HG02970 (cell line): ENCODE measurements at regions not wholly inside any gene's neighbourhood (a gene's known extent, or its start where the extent isn't known, plus 50 kb on each side); places are given as distances from the start of the nearest gene placed in this dataset.
"Not testable (repeated sequence)": the region's sequence is repeated elsewhere in the genome, so short reads cannot be mapped to it uniquely, and the experiment has no call there.

Source experiments
- ATAC-seq: cut with Tn5 transposase; IDR thresholded peaks from one replicate; pipeline ENCODE4 v1.9.1; 2021; ENCODE audit warnings: mild to moderate bottlenecking, moderate library complexity, moderate number of reproducible peaks; ENCODE audit not compliant: unreplicated experiment, low FRiP score

DNA sequence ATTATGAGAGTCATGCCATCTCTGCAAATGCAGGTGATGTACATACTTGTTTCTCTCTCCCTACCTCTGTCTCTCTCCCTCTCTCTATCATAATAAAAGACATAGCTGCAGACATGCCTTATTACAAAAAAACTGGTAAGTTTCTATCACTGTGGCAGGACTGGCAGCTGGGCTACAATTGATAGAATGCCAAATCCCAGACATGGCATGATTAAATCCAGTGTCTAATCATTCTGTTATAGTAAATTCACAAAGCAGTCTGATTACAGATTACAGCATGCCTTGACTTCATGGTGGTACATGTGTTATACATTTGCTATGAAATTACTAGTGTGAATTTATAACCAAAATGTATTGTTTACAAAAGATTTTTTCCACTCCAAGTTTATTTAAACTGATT is 854.7 kb downstream of the TMTC2 start:
- no peak for ATAC-seq

GRCh38 chr12:83538361-83538965 is 851.8 kb downstream of the TMTC2 start:
- ATAC-seq: no peak

DNA sequence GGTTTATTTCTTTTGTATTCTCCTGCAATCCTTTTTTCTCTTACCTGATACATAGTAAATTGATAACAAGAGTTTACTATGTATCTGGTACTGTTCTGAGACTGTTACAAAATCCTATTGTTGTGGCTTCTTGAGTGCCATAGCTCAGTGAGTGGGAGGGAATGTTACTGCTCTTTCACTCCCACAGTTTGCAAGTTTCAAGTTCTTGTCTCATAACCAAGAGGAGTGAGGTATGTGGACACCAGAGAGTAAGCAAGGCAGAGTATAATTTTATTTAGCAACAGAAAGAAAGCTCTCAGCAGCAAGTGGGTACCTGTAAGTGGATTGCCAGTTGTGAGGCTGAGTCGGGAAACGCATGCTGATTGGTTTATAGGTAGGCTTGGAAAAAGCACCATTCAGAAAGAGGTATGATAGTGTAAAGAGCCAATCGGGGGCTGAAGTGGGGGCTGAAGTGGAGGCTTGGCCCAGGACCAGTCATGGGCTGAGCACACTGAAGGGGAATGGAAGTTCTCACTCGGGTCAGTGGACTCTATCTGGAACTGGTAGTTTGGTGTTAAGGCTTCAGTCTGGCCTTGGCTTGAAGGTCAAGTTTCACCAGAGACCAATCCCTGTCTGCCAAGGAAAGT is 850.8 kb downstream of the TMTC2 start:
- ATAC-seq: no peak

GRCh38 chr12:83536496-83536895 is 849.8 kb downstream of the TMTC2 start:
- ATAC-seq: no peak

DNA sequence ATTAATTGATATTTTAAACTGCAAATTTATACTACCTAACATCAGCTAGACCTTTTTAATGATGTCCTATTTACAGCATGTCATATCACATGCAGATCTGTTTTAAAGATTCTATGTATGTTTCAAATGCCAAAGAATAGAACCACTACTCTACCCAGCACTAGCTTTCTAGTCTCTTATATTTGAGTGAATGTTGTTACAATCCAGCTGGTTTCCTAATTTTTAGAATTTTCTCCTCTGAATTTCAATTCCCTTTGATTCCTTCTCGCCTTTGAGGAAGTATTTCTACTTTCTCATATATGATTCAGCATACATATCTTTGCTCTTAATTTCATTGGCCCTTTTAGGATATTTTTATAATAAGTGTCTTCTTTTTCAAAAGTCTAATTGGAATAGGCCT is 841.9 kb downstream of the TMTC2 start:
- ATAC-seq: no peak

DNA sequence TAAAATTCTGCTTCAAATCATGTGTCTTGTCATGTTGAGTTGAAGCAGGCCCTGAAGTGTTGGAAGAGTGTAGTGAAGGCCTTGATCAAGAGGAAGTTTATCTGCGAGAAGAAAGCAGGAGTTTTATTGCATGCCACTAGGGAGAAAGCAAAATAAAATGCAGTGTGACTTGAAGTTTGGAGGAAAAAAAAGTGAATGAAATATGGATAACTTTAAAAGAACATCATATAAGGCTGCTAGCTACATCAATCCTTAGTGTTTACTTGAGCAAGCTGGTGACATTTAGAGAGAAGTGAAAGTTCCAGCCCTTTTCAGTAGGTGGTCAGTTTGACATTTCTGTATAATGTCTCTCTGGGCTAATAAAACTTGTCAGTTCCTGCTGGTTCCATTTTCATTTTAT is 841.1 kb downstream of the TMTC2 start:
- ATAC-seq: no peak

GRCh38 chr12:83515306-83516026 is 828.8 kb downstream of the TMTC2 start:
- ATAC-seq: no peak

DNA sequence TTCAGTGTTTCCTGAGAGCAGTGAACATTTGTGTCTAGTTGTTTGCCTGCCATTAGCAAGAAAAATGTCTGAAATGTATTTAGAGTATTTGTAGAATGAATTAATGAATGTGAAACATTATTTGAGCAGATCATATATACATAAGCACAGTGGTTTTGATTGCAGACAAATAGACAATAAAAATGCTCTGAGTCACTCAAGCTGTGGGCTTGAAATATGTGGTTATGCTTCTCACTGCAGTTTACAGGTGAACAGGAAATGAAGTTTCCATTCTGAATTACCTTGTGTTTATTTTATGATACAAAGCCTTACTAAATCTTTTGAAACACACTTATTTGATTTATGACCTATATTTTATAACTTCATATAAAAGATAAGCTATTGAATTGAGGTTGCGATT is 827.7 kb downstream of the TMTC2 start:
- no peak for ATAC-seq

GRCh38 chr12:83506841-83507240 is 820.1 kb downstream of the TMTC2 start:
- no peak for ATAC-seq

- no peak for ATAC-seq
Measured at GRCh38 chr12:83505586-83505985, 818.9 kb downstream of the TMTC2 start.

DNA sequence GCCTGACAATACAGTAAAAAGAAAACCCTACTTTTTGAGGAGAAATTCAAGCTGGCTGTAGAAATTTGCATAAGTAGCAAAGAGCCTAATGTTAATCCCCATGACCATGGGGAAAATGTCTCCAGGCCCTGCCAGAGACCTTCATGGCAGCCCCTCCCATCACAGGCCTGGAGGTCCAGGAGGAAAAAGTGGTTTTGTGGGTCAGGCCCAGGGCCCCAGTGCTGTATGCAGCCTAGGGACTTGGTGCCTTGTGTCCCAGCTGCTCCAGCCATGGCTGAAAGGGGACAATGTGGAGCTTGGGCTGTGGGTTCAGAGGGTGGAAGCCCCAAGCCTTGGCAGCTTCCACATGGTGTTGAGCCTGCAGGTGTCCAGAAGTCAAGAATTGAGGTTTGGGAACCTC is 813.2 kb downstream of the TMTC2 start:
- ATAC-seq: not testable (repeated sequence)

DNA sequence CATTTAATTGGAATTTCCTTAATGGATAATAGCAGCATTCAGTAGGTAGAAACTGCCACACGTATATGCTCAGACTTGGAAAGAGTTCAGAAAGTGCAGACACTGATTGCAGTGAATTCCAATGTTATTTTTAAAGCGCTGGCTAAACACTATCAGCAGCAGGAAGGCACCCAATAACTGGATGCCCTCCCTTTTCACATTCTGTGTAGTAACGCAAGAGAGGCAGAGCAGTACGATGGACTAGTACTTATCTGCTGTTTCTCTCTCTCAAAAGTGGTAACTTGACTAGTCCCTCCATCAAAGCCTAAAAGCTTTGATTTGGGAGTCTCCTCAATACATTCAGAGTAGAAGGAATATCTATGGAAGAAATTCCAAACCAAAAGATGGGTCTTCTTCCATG is 791.0 kb downstream of the TMTC2 start:
- no peak for ATAC-seq

DNA sequence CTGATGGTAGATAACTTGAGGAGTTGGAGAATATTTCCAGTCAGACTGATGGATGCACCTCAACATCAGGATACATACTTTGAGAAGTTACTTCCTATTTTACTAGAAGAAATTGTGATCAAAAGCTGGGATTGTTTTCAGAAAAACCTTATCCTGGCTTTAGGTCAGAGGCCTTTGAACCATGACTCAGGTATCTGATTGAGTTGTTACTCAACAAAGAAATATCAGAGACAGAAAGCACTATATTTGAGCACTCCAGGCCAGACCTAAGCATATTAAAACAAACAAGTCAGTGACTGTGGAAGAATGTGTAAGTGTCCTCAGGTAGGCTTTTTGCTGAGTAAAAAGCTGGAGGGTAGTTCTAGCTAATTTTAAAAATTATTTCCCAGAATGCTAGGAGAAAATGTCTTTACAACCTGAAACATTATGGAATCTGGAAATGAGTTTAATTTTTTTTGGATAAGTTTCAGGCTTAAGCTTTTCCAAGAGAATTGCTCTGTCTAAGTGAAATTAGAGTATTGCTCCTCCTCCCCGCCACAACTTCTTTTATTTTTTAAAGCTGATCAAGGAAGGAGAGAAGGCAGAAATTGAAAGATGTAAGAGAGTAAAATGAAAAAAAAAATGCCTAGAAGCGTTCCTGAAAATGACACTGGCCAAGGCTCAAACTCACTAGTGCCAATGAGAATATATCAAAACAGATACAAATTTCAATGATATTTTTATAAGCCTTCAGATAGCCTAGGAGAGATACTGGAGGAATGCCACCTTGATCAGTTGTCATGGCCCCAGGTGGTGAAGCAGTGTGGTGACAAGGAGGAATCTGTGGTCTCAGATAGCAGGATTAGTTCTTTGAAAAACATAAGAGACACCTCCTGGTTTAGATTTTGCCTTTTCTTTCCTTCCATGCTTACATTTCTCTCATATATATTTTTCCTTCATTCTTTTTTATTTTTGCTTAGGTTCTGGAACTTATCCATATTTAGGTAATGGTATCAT is 790.3 kb downstream of the TMTC2 start:
- no peak for ATAC-seq

GRCh38 chr12:83476006-83476405 is 789.3 kb downstream of the TMTC2 start:
- no peak for ATAC-seq

- no peak for ATAC-seq
Measured at GRCh38 chr12:83474369-83474768, 787.7 kb downstream of the TMTC2 start.

DNA sequence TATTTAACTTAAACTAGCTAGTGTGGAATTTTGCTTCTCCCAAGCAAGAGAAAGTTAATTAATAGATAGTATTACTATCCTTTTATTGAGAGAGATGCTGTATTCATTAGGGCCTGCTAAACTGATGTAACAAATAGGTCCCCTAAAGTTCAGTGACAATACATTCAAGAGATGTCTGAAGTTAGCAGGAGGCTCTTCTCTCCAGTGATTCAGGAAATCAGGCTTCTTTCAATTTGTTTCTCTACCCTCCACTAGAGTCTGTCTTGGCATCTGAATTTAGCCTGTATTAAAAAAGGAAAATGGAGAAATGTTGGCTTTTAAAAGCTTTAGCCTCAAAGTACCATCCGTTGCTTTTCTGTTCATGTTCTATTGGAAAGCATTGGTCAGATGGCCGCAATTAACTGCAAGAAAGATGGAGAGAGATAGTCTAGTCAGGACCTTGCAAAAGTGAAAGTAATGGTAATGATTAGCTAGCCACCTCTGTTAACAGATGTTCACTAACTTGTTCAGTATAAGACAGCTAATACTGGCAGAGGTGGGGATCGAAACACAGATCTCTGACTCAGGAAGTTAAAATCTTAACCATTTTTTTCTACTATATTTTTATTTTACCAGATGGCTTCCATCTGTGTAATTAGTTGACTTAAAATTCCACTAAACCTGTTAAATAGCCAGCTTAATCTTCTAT is 786.8 kb downstream of the TMTC2 start:
- ATAC-seq: peak; percentile 99

- ATAC-seq: no peak
Measured at GRCh38 chr12:83472772-83473171, 786.1 kb downstream of the TMTC2 start.

- no peak for ATAC-seq
Measured at GRCh38 chr12:83472350-83472749, 785.6 kb downstream of the TMTC2 start.

- ATAC-seq: no peak
Measured at GRCh38 chr12:83471341-83471740, 784.6 kb downstream of the TMTC2 start.

DNA sequence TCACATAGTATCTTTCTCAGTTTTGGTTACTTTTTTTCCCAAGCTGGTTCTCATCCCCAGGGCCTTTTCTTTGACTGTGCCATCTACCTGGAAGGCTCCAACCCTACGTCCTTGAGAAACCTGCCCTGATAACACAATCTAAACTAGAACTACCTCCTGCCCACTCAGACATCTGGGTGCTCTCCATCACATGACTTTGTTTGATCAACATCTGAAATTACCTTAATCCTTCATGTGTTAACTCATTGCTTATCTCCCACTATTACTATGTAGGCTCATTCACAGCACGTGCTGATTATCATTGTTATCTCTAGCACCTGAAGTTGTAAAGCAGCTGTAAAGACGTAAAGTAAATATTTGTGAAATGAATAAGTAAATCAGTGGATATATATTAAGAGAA is 784.0 kb downstream of the TMTC2 start:
- no peak for ATAC-seq
